Testis (tissue), 2 donors: ENCODE measurements at regions not wholly inside any gene's neighbourhood (a gene's known extent, or its start where the extent isn't known, plus 50 kb on each side); places are given as distances from the start of the nearest gene placed in this dataset.

Experiments used
- DNase-seq: peaks from one replicate; pipeline ENCODE4 v3.0.0-alpha.2; 2019
- H3K27ac ChIP-seq, 2 donors: fragments of 200-600 bp; sonication (generic); one replicate each; pipeline ENCODE4 v1.5.1; 2019
- H3K27me3 ChIP-seq: fragments of 200-600 bp; sonication (generic); one replicate; pipeline ENCODE4 v1.5.1; 2019
- H3K36me3 ChIP-seq: fragments of 200-600 bp; sonication (generic); one replicate; pipeline ENCODE4 v1.5.1; 2017; ENCODE audit warnings: low read depth; ENCODE audit errors: missing control alignments
- H3K4me1 ChIP-seq: fragments of 200-600 bp; sonication (generic); one replicate; pipeline ENCODE4 v1.5.1; 2019
- H3K4me3 ChIP-seq, 2 donors: fragments of 200-600 bp; sonication (generic); one replicate each; pipeline ENCODE4 v1.5.1; 2017 to 2019
- H3K9me3 ChIP-seq: fragments of 200-600 bp; sonication (generic); one replicate; pipeline ENCODE4 v1.5.1; 2017
- POLR2A ChIP-seq: fragments of 450-650 bp; IDR thresholded peaks from one replicate; pipeline ENCODE4 v1.6.1; 2017; ENCODE audit warnings: antibody characterized with exemption, mild to moderate bottlenecking, moderate library complexity
- WGBS, 2 donors: methylation state at CpG; one replicate each; pipeline ENCODE4 v1.1.5; 2018; 5-methylcytosine and 5-hydroxymethylcytosine counted together
- intact Hi-C: fragments of 100-400 bp; cut with DNase I; formaldehyde crosslinking; loops from one replicate; pipeline ENCODE4 v1.15.1; 2023; ENCODE audit warnings: low total_unique reads
- TF ChIP-seq, protein P1 (sequence below), 3 experiments: fragments of 450-650 bp in 2 of 3; fragments of 200-600 bp in 1 of 3; sonication (generic) in 1 of 3; IDR thresholded peaks; one replicate each; pipeline ENCODE4 v1.5.1; 2016 to 2019; ENCODE audit warnings: antibody characterized with exemption in 3 of 3, mild to moderate bottlenecking in 2 of 3, moderate library complexity in 1 of 3

- Histone ChIP-seq H3K9me3 (no peaks in the 10 kb centered on the region), H3K27ac (no peak overlapping the region), H3K36me3 (no peaks in the 10 kb centered on the region), H3K27me3 (no peaks in the 10 kb centered on the region), H3K4me3 (no peak overlapping the region), H3K4me1 (no peaks in the 10 kb centered on the region)
- no peak for TF ChIP-seq POLR2A
- TF ChIP-seq, protein P1, sequence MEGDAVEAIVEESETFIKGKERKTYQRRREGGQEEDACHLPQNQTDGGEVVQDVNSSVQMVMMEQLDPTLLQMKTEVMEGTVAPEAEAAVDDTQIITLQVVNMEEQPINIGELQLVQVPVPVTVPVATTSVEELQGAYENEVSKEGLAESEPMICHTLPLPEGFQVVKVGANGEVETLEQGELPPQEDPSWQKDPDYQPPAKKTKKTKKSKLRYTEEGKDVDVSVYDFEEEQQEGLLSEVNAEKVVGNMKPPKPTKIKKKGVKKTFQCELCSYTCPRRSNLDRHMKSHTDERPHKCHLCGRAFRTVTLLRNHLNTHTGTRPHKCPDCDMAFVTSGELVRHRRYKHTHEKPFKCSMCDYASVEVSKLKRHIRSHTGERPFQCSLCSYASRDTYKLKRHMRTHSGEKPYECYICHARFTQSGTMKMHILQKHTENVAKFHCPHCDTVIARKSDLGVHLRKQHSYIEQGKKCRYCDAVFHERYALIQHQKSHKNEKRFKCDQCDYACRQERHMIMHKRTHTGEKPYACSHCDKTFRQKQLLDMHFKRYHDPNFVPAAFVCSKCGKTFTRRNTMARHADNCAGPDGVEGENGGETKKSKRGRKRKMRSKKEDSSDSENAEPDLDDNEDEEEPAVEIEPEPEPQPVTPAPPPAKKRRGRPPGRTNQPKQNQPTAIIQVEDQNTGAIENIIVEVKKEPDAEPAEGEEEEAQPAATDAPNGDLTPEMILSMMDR (IDR thresholded peaks at IDR 0.05): no peak
- intact Hi-C loops: no loop called here
- WGBS, 2 donors: 82 to 87% methylated on average over 7 of the region's 7 CpGs
- no peak for DNase-seq
Measured at GRCh38 chr20:24150406-24150805, 161.8 kb upstream of the GGTLC1 start.

DNA sequence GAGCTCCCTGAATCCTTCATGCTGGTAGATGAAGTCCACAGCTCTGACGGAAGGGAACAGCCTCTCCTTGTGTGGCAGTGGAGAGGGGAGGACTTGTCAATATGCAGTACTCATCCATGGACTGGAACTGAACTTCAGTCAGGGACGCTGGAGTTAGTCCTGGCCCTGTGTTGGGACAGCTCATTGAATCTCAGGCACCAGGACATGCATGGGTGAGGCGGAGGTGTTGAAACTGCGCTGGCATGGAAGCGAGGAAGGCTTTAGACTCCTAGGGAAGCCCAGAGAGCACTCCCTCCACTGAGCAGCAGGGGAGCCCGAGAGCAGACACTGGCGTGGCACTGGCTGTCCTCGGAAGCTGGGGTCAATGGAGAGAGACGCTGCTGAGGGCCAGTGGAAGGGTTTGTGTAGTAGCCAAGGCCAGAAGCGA lies 161.3 kb upstream of the GGTLC1 start:
- no peaks in the 10 kb centered on the region for H3K9me3 ChIP-seq
- WGBS, 2 donors: 68 to 75% methylated on average over 9 to 10 of the region's 10 CpGs
- H3K4me3 ChIP-seq: no peak overlapping the region
- H3K4me1 ChIP-seq: no peaks in the 10 kb centered on the region
- intact Hi-C loops: no loop called here
- H3K27me3 ChIP-seq: no peaks in the 10 kb centered on the region
- peak; percentile 36 for DNase-seq
- H3K27ac ChIP-seq: no peak overlapping the region
- no peak for TF ChIP-seq POLR2A
- TF ChIP-seq, protein P1 (IDR thresholded peaks at IDR 0.05): peak in 1 of 3 experiments; percentile 28
- no peaks in the 10 kb centered on the region for H3K36me3 ChIP-seq

GRCh38 chr20:24149175-24149574 lies 160.6 kb upstream of the GGTLC1 start:
- Histone ChIP-seq H3K4me1 (no peaks in the 10 kb centered on the region), H3K4me3 (no peak overlapping the region), H3K36me3 (no peaks in the 10 kb centered on the region), H3K27me3 (no peaks in the 10 kb centered on the region), H3K9me3 (no peaks in the 10 kb centered on the region), H3K27ac (no peak overlapping the region)
- no peak for TF ChIP-seq POLR2A
- TF ChIP-seq, protein P1 (IDR thresholded peaks at IDR 0.05): no peak
- no peak for DNase-seq
- WGBS, 2 donors: 96 to 100% methylated on average over 1 of the region's 1 CpG
- intact Hi-C loops: no loop called here

- no peak for DNase-seq
- H3K4me3 ChIP-seq: no peak overlapping the region
- intact Hi-C loops: no loop called here
- TF ChIP-seq POLR2A: no peak
- TF ChIP-seq, protein P1 (IDR thresholded peaks at IDR 0.05): no peak
- no peaks in the 10 kb centered on the region for H3K36me3 ChIP-seq
- no peak overlapping the region for H3K27ac ChIP-seq
- H3K4me1 ChIP-seq: no peaks in the 10 kb centered on the region
- H3K27me3 ChIP-seq: no peaks in the 10 kb centered on the region
- WGBS, 2 donors: 77 to 79% methylated on average over 7 of the region's 7 CpGs
- no peaks in the 10 kb centered on the region for H3K9me3 ChIP-seq
Measured at GRCh38 chr20:24148372-24148771, 159.8 kb upstream of the GGTLC1 start.

- no peaks in the 10 kb centered on the region for H3K36me3 ChIP-seq
- H3K27me3 ChIP-seq: no peaks in the 10 kb centered on the region
- intact Hi-C loops: no loop called here
- H3K27ac ChIP-seq: no peak overlapping the region
- TF ChIP-seq POLR2A: no peak
- TF ChIP-seq, protein P1 (IDR thresholded peaks at IDR 0.05): no peak
- WGBS, 2 donors: 82 to 87% methylated on average over 4 of the region's 4 CpGs
- no peak for DNase-seq
- H3K4me1 ChIP-seq: no peaks in the 10 kb centered on the region
- no peak overlapping the region for H3K4me3 ChIP-seq
- no peaks in the 10 kb centered on the region for H3K9me3 ChIP-seq
Measured at GRCh38 chr20:24147961-24148360, 159.4 kb upstream of the GGTLC1 start.
